Panc1 (cell line): ENCODE measurements at regions not wholly inside any gene's neighbourhood (a gene's known extent, or its start where the extent isn't known, plus 50 kb on each side); places are given as distances from the start of the nearest gene placed in this dataset.

Experiments
- CTCF ChIP-seq: fragments of 450-650 bp; IDR thresholded peaks from 2 replicates; pipeline ENCODE4 v1.5.1; 2017; ENCODE audit warnings: mild to moderate bottlenecking
- REST ChIP-seq, 2 experiments: IDR thresholded peaks; 2 replicates each; pipeline ENCODE4 v1.6.1; 2011 to 2012; ENCODE audit warnings: low read depth in 2 of 2, control low read depth in 1 of 2, low read length in 1 of 2, mild to moderate bottlenecking in 1 of 2, moderate library complexity in 1 of 2; ENCODE audit not compliant: insufficient read depth in 1 of 2

- TF ChIP-seq CTCF (no peak), REST (IDR thresholded peaks at IDR 0.05; ENCODE audit: insufficient read depth in 1 of 2, low read depth in 2 of 2, low read length in 1 of 2) (no peak)
These were observed 428.1 kb downstream of the MATN1 start for GRCh38 chr1:30295266-30295665.
